DMS 273 treated with DMSO at 0.1 percent for 48 hours (cell line): ENCODE measurements at regions not wholly inside any gene's neighbourhood (a gene's known extent, or its start where the extent isn't known, plus 50 kb on each side); places are given as distances from the start of the nearest gene placed in this dataset.
"Not testable (repeated sequence)": the region's sequence is repeated elsewhere in the genome, so short reads cannot be mapped to it uniquely, and the experiment has no call there.

Experiments
- DNase-seq: peaks from one replicate; lab custom pipeline; 2025; lab: John Stamatoyannopoulos, UW

- DNase-seq: no peak
These were observed 277.6 kb upstream of the PLEKHG7 start for GRCh38 chr12:92425165-92425564.

- DNase-seq: no peak
These were observed 278.5 kb upstream of the PLEKHG7 start for GRCh38 chr12:92424338-92424737.

- no peak for DNase-seq
These were observed 276.1 kb upstream of the BTG1 start for GRCh38 chr12:92421701-92422100.

- no peak for DNase-seq
These were observed 275.4 kb upstream of the BTG1 start for GRCh38 chr12:92421042-92421441.

- no peak for DNase-seq
These were observed 273.6 kb upstream of the BTG1 start for GRCh38 chr12:92419201-92419600.

- DNase-seq: no peak
These were observed 272.7 kb upstream of the BTG1 start for GRCh38 chr12:92418381-92418780.

GRCh38 chr12:92417373-92417772, 271.7 kb upstream of the BTG1 start:
- DNase-seq: no peak

- no peak for DNase-seq
These were observed 270.8 kb upstream of the BTG1 start for GRCh38 chr12:92416385-92416812.

- no peak for DNase-seq
These were observed 268.8 kb upstream of the BTG1 start for GRCh38 chr12:92414170-92415070.

GRCh38 chr12:92413286-92413685, 267.6 kb upstream of the BTG1 start:
- DNase-seq: no peak

- DNase-seq: no peak
These were observed 267.2 kb upstream of the BTG1 start for GRCh38 chr12:92412856-92413255.

- DNase-seq: no peak
These were observed 266.0 kb upstream of the BTG1 start for GRCh38 chr12:92411687-92412086.

- DNase-seq: no peak
These were observed 262.6 kb upstream of the BTG1 start for GRCh38 chr12:92408072-92408900.

- not testable (repeated sequence) for DNase-seq
These were observed 260.9 kb upstream of the BTG1 start for GRCh38 chr12:92406404-92407070.

GRCh38 chr12:92405801-92406251, 260.2 kb upstream of the BTG1 start:
- DNase-seq: not testable (repeated sequence)

GRCh38 chr12:92404921-92405320, 259.3 kb upstream of the BTG1 start:
- DNase-seq: no peak

GRCh38 chr12:92404259-92404894, 258.7 kb upstream of the BTG1 start:
- DNase-seq: no peak

- DNase-seq: no peak
These were observed 257.8 kb upstream of the BTG1 start for GRCh38 chr12:92403210-92404175.

GRCh38 chr12:92402415-92402814, 256.8 kb upstream of the BTG1 start:
- no peak for DNase-seq

- no peak for DNase-seq
These were observed 254.4 kb upstream of the BTG1 start for GRCh38 chr12:92400006-92400405.
